ENCODE measurements at regions not wholly inside any gene's neighbourhood (a gene's known extent, or its start where the extent isn't known, plus 50 kb on each side); places are given as distances from the start of the nearest gene placed in this dataset.

DNA sequence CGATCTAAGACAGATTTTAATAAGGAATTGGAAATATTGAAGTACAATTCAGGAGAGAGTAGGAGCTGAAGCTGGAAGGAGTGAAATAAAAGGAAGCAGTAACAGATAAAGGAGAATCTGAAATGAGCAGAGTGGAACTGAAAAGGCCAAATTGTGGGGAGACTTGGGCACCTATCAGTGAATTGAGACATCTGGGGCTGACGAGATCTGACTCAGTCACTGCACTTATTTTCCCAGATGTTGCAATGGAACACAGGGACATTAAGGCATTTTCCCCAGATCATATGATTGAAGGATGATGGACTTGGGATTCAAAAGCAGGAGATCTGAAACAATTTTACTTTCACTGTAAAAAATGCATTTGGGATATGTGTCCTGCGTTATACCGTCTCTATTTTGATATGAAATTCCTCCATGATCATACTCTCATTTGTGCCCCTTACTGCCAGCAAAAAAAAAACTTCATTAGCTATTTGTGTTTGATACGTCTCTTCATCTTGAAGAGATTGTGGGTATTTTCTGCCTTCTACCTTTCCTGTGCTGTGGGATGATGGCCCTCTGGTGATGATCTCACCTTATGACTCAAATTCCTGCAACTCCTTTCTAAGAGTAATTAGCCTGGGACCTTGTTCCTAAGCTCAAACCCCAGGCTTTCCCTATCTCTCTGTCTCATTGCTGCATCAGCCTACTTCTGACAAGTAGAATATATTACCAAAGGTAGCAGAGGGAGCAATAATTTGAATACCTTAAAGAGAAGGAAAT, 278.5 kb upstream of the MAN1A1 start:
- DNase-seq (ENCODE audit: low read depth) = no peak
- H3K4me3 ChIP-seq (ENCODE audit: low read depth, low read length) = no peak overlapping the region
- no peak for TF ChIP-seq CTCF (IDR thresholded peaks at IDR 0.05; ENCODE audit: low read depth, low read length, missing control alignments)
- in situ Hi-C loops (cut with HindIII; ENCODE audit: low sequenced_read_pairs) = no loop called here

GRCh38 chr6:119626884-119627619, 277.5 kb upstream of the MAN1A1 start:
- no peak for DNase-seq (ENCODE audit: low read depth)
- in situ Hi-C loops (cut with HindIII; ENCODE audit: low sequenced_read_pairs) = no loop called here
- no peak overlapping the region for H3K4me3 ChIP-seq (ENCODE audit: low read depth, low read length)
- no peak for TF ChIP-seq CTCF (IDR thresholded peaks at IDR 0.05; ENCODE audit: low read depth, low read length, missing control alignments)

- in situ Hi-C loops (cut with HindIII; ENCODE audit: low sequenced_read_pairs) = no loop called here
- no peak for TF ChIP-seq CTCF (IDR thresholded peaks at IDR 0.05; ENCODE audit: low read depth, low read length, missing control alignments)
- H3K4me3 ChIP-seq (ENCODE audit: low read depth, low read length) = no peak overlapping the region
- peak; percentile 87 for DNase-seq (ENCODE audit: low read depth)
These were observed 271.4 kb upstream of the MAN1A1 start for GRCh38 chr6:119620846-119621555.

- H3K4me3 ChIP-seq (ENCODE audit: low read depth, low read length) = no peak overlapping the region
- in situ Hi-C loops (cut with HindIII; ENCODE audit: low sequenced_read_pairs) = no loop called here
- TF ChIP-seq CTCF (IDR thresholded peaks at IDR 0.05; ENCODE audit: low read depth, low read length, missing control alignments) = no peak
- DNase-seq (ENCODE audit: low read depth) = no peak
These were observed 264.6 kb upstream of the MAN1A1 start for GRCh38 chr6:119614138-119614537.

DNA sequence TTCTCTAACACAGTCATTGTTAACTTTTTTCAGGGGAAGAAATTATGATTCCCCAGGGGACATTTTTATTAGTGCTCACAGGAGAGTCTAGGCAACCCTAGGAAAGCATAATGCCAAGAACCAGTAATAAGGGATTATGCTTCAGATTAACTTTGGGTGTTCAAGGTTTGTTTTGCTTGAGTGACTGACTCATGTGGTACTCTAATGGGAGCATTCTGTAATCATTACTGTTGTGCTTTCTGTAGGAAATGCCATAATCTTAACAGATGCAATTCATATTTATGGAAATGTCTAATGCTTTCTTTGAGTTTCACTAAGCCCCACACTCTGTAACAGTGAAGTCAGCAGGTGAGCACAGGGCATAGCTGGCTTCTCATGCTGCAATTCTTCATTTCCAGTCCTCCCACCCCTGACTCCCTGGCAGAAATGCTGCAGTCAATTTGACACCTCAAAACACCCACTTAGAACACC, 263.4 kb upstream of the MAN1A1 start:
- in situ Hi-C loops (cut with HindIII; ENCODE audit: low sequenced_read_pairs) = no loop called here
- H3K4me3 ChIP-seq (ENCODE audit: low read depth, low read length) = no peak overlapping the region
- no peak for TF ChIP-seq CTCF (IDR thresholded peaks at IDR 0.05; ENCODE audit: low read depth, low read length, missing control alignments)
- DNase-seq (ENCODE audit: low read depth) = no peak

DNA sequence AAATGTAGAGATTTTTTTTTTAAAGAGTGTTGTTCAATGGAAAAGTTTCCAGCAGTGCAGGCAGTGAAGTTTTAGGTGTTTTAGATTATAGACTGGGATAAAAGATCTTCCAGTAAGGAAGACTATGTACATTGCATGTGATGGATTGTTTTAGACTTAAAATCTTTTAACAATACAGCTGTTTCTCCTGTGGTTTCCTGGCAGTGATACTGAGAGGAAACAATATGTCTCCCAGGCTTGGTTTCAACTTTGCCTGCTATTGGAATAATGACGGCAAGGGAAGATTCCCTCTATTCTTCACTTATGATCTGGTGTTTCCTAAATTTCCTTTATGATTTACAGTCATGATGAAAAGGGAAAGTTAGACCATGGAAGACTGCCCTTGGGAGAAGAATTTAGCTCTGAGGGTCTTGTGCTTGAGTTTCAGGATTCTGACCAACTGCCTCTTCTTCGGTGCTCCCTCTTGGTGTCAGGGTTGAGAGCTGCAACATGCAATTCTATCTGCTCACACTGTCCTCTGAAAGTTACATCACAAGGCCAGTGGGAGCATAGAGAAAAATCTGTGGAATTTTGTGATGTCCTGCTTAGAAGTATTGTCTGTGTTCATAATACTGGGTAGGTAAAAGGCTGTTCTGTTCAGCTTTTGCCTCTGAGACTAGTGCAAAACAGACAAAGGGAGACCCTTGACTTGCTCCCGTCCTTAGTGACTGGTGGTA, 262.8 kb upstream of the MAN1A1 start:
- DNase-seq (ENCODE audit: low read depth) = no peak
- H3K4me3 ChIP-seq (ENCODE audit: low read depth, low read length) = no peak overlapping the region
- TF ChIP-seq CTCF (IDR thresholded peaks at IDR 0.05; ENCODE audit: low read depth, low read length, missing control alignments) = no peak
- in situ Hi-C loops (cut with HindIII; ENCODE audit: low sequenced_read_pairs) = no loop called here
